ENCODE measurements at regions not wholly inside any gene's neighbourhood (a gene's known extent, or its start where the extent isn't known, plus 50 kb on each side); places are given as distances from the start of the nearest gene placed in this dataset.

GRCh38 chr15:23897091-23897490 is 210.0 kb upstream of the NDN start:
- Histone ChIP-seq H3K4me1 (ENCODE audit: insufficient read depth, low read length) (no peaks in the 10 kb centered on the region), H3K27ac (ENCODE audit: low read depth in 1 of 2, low read length in 2 of 2) (no peak overlapping the region), H3K27me3 (ENCODE audit: control insufficient read depth in 1 of 2, insufficient read depth in 2 of 2, low read length in 2 of 2) (no peaks in the 10 kb centered on the region), H3K9me3 (ENCODE audit: control insufficient read depth in 1 of 2, insufficient read depth in 1 of 2, low read length in 2 of 2) (peaks cover 0 to 23% of the 10 kb centered on the region in 2 experiments), H3K36me3 (ENCODE audit: insufficient read depth, low read length) (no peaks in the 10 kb centered on the region), H3K4me3 (ENCODE audit: low read length) (no peak overlapping the region)
- Mint-ChIP-seq H3K27ac (no peak overlapping the region), H3K9me3 (peaks cover 15% of the 10 kb centered on the region), H3K27me3 (no peaks in the 10 kb centered on the region), H3K4me1 (ENCODE audit: low read depth) (no peaks in the 10 kb centered on the region), H3K36me3 (ENCODE audit: low read depth) (no peaks in the 10 kb centered on the region), H3K4me3 (no peak overlapping the region)
- no peak for TF ChIP-seq CTCF (IDR thresholded peaks at IDR 0.05)
- intact Hi-C loops (cut with DNase I, micrococcal nuclease), result no loop called here
- ChIA-PET POLR2A (no interaction called here), CTCF (no interaction called here)
- DNase-seq (no peak), ATAC-seq (ENCODE audit: poor library complexity) (no peak)

GRCh38 chr15:23897531-23897930 is 210.4 kb upstream of the NDN start:
- no peak overlapping the region for H3K27ac Mint-ChIP-seq
- H3K27me3 Mint-ChIP-seq, result no peaks in the 10 kb centered on the region
- Histone ChIP-seq H3K27me3 (ENCODE audit: control insufficient read depth in 1 of 2, insufficient read depth in 2 of 2, low read length in 2 of 2) (no peaks in the 10 kb centered on the region), H3K36me3 (ENCODE audit: insufficient read depth, low read length) (no peaks in the 10 kb centered on the region), H3K4me3 (ENCODE audit: low read length) (no peak overlapping the region), H3K4me1 (ENCODE audit: insufficient read depth, low read length) (no peaks in the 10 kb centered on the region), H3K27ac (ENCODE audit: low read depth in 1 of 2, low read length in 2 of 2) (no peak overlapping the region), H3K9me3 (ENCODE audit: control insufficient read depth in 1 of 2, insufficient read depth in 1 of 2, low read length in 2 of 2) (peaks cover 0 to 23% of the 10 kb centered on the region in 2 experiments)
- no peak overlapping the region for H3K4me3 Mint-ChIP-seq
- peaks cover 15% of the 10 kb centered on the region for H3K9me3 Mint-ChIP-seq
- ChIA-PET POLR2A (no interaction called here), CTCF (no interaction called here)
- no peak for ATAC-seq (ENCODE audit: poor library complexity)
- intact Hi-C loops (cut with DNase I, micrococcal nuclease), result no loop called here
- no peak for TF ChIP-seq CTCF (IDR thresholded peaks at IDR 0.05)
- H3K4me1 Mint-ChIP-seq (ENCODE audit: low read depth), result no peaks in the 10 kb centered on the region
- no peak for DNase-seq
- H3K36me3 Mint-ChIP-seq (ENCODE audit: low read depth), result no peaks in the 10 kb centered on the region

GRCh38 chr15:23910030-23910429 is 222.9 kb upstream of the NDN start:
- POLR2A ChIA-PET, result no interaction called here
- peaks cover 0 to 5% of the 10 kb centered on the region in 2 experiments for H3K9me3 ChIP-seq (ENCODE audit: control insufficient read depth in 1 of 2, insufficient read depth in 1 of 2, low read length in 2 of 2)
- no peak for ATAC-seq (ENCODE audit: poor library complexity)
- H3K4me3 ChIP-seq (ENCODE audit: low read length), result no peak overlapping the region
- H3K36me3 ChIP-seq (ENCODE audit: insufficient read depth, low read length), result no peaks in the 10 kb centered on the region
- no peak for TF ChIP-seq CTCF (IDR thresholded peaks at IDR 0.05)
- no peak for DNase-seq
- H3K4me3 Mint-ChIP-seq, result no peak overlapping the region
- no peaks in the 10 kb centered on the region for H3K27me3 Mint-ChIP-seq
- H3K27me3 ChIP-seq (ENCODE audit: control insufficient read depth in 1 of 2, insufficient read depth in 2 of 2, low read length in 2 of 2), result no peaks in the 10 kb centered on the region
- CTCF ChIA-PET, result no interaction called here
- no peaks in the 10 kb centered on the region for H3K4me1 Mint-ChIP-seq (ENCODE audit: low read depth)
- no peak overlapping the region for H3K27ac Mint-ChIP-seq
- peaks cover 7% of the 10 kb centered on the region for H3K9me3 Mint-ChIP-seq
- no peaks in the 10 kb centered on the region for H3K4me1 ChIP-seq (ENCODE audit: insufficient read depth, low read length)
- H3K36me3 Mint-ChIP-seq (ENCODE audit: low read depth), result no peaks in the 10 kb centered on the region
- intact Hi-C loops (cut with DNase I, micrococcal nuclease), result no loop called here
- H3K27ac ChIP-seq (ENCODE audit: low read depth in 1 of 2, low read length in 2 of 2), result no peak overlapping the region
